Stimulated activated CD8-positive, alpha-beta memory T cell treated with anti-CD3 and anti-CD28 coated beads, Interleukin-4, amount 100 ng/mL, for 48 hours (primary cell): ENCODE measurements at regions not wholly inside any gene's neighbourhood (a gene's known extent, or its start where the extent isn't known, plus 50 kb on each side); places are given as distances from the start of the nearest gene placed in this dataset.

ENCODE experiments used
- DNase-seq: peaks from one replicate; pipeline ENCODE4 v3.0.0-alpha.2; 2020

GRCh38 chr5:88483964-88484672 is 215.5 kb upstream of the TMEM161B start:
- no peak for DNase-seq

DNA sequence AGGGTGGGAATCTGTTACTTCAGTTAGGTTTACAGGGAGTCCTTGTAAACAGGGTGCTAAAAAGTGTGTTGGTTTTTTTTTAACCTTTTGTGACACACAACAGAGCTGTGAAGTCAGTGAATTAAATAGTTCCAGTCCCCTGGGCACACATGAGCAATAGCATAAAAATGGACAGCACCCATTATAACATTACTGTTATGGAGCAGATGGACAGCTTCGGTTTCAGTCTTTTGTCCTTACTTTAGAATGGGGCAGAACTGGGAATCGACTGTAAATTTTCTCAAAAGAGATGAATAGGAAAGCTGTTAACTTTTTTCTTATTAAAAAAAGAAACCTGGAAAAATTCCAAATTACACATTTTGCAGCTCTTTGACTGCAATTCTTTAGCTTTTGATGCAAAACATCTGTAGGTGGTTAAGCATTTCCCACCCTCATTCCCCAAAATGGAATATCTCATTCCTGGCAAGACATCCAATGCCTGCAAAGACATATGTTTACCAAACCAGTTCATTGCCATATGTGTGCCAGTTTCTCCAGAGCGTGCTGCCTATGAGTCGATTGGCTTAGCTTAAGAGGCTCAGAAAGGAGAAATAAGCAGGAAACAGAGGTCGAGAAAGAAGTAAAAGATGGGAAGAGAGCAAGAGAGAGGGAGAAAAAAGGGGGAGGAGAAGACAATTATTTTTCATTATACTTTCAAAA is 212.3 kb upstream of the TMEM161B start:
- no peak for DNase-seq

DNA sequence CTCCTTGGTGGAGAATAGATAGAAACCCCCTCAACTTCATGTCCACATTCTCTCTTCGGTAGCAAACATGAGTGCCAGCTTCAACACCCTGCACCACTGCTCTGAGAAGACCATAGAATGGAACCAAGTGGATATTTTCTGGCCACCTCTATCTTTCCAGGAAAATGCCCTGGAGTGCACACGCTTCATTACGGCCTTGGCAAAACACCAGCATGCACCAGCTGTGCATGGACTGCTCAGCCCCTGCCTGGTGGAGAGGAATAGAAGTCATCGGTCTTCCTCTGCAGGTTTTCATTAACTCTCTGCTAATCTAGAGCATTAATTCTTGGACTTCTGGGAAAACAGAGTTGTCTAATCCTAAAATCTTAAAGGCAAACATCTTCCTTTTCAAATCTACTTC is 211.6 kb upstream of the TMEM161B start:
- DNase-seq: no peak

DNA sequence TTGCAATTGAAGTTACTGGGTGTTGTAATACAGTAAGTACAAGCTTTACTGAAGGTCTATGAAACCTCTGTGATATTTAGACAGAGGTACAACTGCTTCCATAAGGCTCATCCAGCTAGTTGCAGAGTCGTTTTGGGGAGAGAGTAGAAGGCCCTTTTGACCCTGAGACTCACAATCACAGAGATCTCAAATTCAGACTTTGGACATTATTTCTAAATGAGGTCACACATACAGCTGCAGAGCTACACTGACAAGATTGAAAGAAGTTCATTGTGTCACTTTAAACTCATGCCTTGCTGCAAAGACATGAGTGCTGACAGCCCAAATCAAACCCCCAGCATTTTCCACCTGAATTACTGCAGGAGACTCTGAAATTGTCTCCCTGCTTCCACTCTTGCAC is 205.9 kb upstream of the TMEM161B start:
- DNase-seq: no peak

DNA sequence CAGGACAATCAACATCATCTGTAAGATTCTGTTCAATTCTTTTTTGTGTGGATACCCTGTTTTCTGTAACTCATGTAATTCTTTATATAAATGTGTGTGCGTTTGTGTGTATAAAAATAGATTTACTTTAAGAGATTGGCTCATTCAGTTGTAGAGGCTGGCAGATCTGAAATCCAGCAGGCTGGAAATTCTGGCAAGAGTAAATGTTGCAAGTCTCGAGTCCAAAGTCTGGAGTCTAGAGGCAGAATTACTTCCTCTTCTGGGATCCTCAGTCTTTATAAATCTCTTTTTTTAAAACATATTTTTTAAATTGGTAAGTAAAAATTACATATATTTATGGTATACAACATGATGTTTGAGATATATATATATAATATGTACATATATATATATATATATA is 202.1 kb upstream of the TMEM161B start:
- DNase-seq: no peak

- DNase-seq: no peak
These were observed 191.3 kb upstream of the TMEM161B start for GRCh38 chr5:88459971-88460370.

GRCh38 chr5:88452820-88453219 is 184.2 kb upstream of the TMEM161B start:
- no peak for DNase-seq

GRCh38 chr5:88450239-88450638 is 181.6 kb upstream of the TMEM161B start:
- DNase-seq: no peak

DNA sequence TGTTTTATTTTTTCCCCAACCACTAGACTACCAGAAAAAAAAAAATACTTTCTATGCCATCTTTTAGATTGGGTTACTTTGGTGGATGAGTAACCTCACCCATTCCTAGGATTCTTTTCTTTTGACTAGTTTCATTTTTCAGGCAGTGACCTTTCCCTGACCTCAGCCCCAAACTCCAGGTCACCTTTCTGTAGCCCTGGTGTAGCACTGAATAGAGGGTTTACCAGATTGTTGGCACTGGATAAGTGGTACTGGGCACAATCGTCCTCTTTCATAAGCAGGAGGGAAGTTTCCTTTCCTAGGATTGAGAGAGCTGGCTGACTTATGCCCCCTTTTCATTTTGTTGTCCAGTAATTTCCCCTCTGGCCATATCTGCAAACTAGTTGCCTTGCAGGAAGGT is 169.4 kb upstream of the TMEM161B start:
- DNase-seq: no peak

DNA sequence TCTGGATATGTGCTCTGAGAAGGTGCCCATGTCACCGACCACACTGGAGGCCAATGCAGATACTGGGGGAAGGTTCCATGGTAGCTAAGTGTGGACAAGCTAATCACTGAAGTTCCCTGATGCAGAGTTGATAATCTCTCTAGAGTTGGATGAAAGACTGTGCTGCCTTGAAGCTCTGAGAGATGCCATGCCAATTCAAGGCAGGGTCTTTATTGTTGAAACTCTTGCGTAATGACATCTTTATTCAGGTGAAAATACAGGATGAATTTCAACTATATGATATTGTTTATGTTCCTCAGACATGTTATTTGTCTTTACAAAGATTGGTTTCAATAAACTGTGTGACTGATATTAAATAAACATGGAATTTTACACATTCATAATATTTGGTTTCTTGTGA is 167.6 kb upstream of the TMEM161B start:
- DNase-seq: no peak

DNA sequence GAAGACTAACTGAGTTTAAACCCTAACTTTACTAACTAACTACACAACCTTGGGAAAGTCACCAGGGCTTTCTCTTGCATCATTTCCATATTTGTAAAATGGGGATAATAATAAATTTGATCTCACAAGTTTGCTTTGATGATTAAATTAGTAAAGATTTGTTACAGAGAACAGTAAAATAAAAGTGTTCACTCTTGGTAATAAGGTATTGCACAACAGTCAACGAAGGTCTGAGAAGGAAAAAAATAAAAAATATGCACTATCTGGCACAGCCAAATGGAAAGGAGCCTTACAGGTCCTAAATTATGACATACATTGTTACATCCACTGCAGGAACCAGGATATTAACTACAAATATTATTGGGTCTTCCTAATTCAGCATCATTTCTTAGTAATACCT is 160.0 kb upstream of the TMEM161B start:
- DNase-seq: no peak

DNA sequence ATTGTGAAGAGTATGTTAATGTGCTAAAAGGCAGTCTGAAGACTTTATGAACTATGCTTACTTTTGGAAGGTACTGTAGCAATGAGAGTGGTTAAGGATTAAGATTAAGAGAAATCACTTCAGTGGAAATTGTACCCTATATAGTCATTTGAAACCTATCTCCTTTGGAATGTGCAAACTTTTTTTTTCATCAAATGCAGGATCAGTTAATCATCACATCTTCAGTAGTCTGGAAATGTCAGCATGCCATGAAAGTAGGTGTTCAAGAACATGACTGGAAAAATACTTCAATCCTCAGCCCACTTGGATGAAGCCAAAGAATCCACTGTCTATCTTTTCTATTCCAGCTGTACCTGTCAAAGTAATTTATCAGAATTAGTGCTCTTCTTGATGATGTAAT is 157.8 kb upstream of the TMEM161B start:
- no peak for DNase-seq

DNA sequence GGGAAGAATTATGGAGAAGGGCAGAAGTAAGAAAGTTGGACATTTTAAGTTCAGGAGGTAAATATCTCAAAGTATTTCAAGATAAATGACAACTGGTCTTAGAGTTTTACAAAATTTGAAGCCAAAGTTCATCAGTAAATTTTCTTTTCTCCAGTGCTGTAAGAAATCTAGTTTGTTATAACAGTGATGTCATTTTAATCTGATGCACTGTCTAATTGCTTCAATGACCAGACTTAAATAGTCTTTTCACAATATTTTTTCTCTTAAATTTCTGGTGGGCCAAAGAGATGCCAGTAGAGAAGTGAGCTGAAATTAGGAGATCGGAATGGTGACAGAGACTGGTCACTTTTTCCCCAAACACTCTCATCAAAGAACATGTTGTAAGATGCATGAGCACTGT is 156.5 kb upstream of the TMEM161B start:
- no peak for DNase-seq

DNA sequence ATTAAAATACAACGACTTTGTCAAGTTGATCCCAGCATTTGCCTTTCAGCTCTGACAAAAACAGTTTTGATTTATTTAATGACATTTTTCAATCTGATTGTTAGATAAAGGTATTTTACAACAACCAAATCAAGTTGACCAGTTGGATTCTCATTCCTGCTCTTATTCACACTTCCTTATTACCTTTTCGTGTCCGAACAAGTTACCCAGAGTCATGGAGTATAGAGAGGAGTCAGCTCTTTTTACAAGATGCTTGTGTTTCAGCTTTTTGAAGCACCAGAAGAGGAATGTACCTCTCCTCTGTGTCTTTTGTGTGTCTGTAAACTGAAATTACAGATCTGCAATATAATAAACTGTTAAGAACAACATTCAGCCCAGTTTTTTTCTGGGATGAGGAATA is 151.3 kb upstream of the TMEM161B start:
- DNase-seq: no peak

- DNase-seq: no peak
These were observed 138.7 kb upstream of the TMEM161B start for GRCh38 chr5:88407341-88407740.

- no peak for DNase-seq
These were observed 137.1 kb upstream of the TMEM161B start for GRCh38 chr5:88405783-88406182.

GRCh38 chr5:88404405-88404804 is 135.8 kb upstream of the TMEM161B start:
- no peak for DNase-seq

DNA sequence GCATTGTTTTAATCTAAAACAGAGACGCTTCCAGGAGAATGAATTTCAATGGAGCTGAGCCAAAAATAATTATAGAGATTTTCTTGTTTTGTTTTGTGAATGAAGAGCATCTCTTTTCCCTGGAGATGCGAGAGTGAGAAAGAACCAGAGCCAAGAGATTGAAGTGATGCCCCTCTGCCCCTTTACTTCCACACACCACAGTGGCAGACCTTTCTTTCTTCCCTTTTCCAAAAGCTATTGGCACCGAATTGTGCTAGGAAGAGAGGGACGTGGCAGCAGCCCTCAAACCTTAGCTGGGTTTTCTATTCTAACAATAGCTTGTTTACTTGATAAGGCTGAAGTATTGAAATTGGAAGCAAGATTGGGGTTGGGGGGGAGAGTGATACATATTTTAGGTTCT is 133.0 kb upstream of the TMEM161B start:
- no peak for DNase-seq

- no peak for DNase-seq
These were observed 132.6 kb upstream of the TMEM161B start for GRCh38 chr5:88401228-88401627.

DNA sequence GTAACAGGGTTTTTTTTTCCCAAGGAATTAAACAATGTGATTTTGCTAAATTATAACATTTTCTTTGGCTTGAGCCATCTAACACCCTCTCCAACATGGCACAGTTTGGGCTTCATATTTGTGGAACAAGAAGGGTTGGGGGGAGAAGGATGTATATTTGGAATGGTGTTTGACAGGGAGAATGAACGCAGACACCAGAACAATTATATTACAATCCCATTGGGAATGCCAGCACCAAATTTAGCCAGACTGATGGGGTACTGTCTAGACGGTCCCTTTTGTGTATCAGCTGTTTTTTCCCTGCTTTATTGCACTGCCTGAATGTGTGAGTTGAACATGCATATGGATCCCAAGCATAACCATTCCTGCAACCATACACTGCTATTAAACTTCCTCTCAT is 130.9 kb upstream of the TMEM161B start:
- no peak for DNase-seq

DNA sequence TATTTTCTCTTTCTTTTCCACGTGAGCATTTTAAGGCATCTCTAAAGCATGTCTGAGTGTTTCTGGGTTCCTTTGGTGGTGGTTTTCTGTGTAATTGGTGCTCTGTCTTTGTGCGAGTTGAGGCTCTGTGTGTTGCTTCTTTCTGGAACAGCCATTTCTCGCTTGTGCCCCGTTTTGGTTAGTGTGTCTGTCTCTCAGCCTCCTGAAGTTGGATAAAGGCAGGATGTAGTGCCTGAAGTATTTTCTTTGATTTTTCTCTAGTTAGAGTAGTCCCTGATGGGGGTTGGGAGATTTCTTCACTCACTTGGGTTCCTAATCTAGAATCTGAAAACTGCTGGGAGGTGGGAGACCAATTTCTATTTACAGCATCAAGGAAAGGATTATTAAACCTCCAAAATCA is 129.7 kb upstream of the TMEM161B start:
- no peak for DNase-seq

DNA sequence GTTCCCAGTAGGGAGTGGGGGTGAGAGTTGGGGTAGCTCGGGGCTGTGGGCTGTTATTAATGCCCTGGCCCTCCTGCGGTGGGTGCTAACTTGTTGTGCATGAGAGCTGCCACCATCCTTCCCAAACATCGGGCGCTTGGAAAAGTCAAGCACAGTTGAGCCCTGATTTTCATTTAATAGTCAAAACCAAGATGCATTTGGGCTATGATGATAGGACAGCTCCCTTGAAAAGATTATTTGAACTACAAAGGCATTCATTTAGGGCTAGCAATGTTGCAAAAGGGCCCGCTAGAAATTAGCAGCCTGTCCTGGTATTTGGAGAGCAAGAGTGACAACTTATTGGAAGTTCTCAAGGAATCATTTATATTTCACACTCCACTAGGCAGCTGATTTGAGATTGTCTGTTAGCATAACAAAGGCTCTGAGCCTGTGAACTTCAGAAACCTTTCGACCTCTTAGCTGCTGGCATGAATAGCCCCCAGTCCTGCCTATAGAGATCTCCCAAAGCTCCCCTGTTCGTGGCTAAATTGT is 128.2 kb upstream of the TMEM161B start:
- DNase-seq: no peak

GRCh38 chr5:88396000-88396535 is 127.4 kb upstream of the TMEM161B start:
- no peak for DNase-seq

DNA sequence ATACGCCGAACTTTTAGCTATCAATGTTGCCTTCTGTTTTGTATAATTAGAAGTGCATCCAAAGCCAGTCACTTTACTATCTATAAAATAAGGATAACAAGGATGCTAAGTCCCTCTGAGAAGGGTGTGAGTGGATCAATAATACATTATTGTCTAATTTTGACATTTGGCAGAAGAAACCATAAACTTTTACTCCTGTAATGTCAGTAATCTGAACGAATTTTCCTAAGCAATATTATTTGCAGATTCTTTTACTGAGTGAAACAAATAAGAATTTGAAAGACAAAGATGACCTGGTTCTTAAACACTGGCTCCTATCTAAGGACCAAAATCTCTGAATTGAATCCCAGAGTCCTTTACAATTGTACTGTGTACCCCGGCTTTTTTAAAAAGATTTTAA is 126.6 kb upstream of the TMEM161B start:
- DNase-seq: no peak
